Brain microvascular endothelial cell (primary cell): ENCODE measurements at regions not wholly inside any gene's neighbourhood (a gene's known extent, or its start where the extent isn't known, plus 50 kb on each side); places are given as distances from the start of the nearest gene placed in this dataset.
A peak's percentile ranks its signal among the peaks of the same experiment; 100 is the strongest.

ENCODE experiments used
- DNase-seq: peaks from one replicate; pipeline ENCODE4 v3.0.0-alpha.2; 2020
- H3K27ac ChIP-seq: fragments of 250-450 bp; sonication (Bioruptor Pico); 2 replicates; pipeline ENCODE4 v1.5.1; 2020; ENCODE audit warnings: mild to moderate bottlenecking, moderate library complexity
- H3K27me3 ChIP-seq: fragments of 250-450 bp; sonication (Bioruptor Pico); replicated peaks from 2 replicates; pipeline ENCODE4 v1.5.1; 2020; ENCODE audit warnings: mild to moderate bottlenecking
- H3K36me3 ChIP-seq: fragments of 250-450 bp; sonication (Bioruptor Pico); replicated peaks from 2 replicates; pipeline ENCODE4 v1.5.1; 2020; ENCODE audit warnings: mild to moderate bottlenecking
- H3K4me3 ChIP-seq: 2 replicates; pipeline ENCODE4 v1.5.1; 2011; ENCODE audit warnings: low read depth, mild to moderate bottlenecking, control low read depth, low read length, moderate library complexity
- in situ Hi-C: cut with HindIII; loops from 2 replicates; pipeline ENCODE4 v1.10.0; 2017; ENCODE audit warnings: low sequenced_read_pairs, low pct_ligation_motif_present
- TF ChIP-seq, protein P1 (sequence below): IDR thresholded peaks from 2 replicates; pipeline ENCODE4 v1.5.1; 2011; ENCODE audit warnings: low read depth, mild to moderate bottlenecking, moderate library complexity, low read length, control low read depth, inconsistent platforms; ENCODE audit errors: missing control alignments

DNA sequence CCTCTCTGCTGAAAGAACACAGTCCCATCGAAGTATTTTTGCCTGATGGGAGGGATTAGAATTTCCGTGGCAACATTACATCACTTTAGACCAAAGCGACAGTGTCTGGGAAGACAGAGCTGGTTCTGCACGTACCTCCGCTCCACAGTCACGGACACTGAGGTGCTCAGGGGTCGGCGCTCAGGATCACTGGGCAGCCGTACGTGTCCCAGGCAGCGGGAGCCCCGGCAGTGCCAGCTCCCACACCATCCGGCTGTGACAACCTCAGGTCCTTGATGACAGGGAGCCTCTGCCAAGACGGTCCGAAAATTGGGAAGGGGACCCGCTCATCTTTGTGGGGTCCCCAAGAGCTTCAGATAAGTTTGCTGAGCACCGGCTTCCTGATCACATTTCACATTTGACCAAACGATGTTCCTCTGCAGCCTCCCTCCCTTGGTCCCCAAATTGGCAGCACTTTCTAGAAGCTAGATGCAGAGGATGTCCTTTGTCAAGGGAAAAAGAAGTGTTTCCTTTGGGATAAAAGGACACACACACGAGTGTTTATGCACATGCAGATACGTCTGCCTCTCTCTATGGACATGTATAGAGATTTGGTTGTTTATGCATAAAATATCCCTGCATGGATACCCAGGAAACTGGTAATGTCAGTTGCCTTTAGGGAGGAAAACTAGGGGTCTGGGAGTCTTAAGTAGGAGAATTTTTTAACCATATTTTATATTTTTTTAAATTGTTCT is 61.6 kb upstream of the LINC01488 start:
- H3K27me3 ChIP-seq: no peaks in the 10 kb centered on the region
- DNase-seq: no peak
- peak overlapping the region; percentile 52 for H3K27ac ChIP-seq
- no peaks in the 10 kb centered on the region for H3K36me3 ChIP-seq
- TF ChIP-seq, protein P1, sequence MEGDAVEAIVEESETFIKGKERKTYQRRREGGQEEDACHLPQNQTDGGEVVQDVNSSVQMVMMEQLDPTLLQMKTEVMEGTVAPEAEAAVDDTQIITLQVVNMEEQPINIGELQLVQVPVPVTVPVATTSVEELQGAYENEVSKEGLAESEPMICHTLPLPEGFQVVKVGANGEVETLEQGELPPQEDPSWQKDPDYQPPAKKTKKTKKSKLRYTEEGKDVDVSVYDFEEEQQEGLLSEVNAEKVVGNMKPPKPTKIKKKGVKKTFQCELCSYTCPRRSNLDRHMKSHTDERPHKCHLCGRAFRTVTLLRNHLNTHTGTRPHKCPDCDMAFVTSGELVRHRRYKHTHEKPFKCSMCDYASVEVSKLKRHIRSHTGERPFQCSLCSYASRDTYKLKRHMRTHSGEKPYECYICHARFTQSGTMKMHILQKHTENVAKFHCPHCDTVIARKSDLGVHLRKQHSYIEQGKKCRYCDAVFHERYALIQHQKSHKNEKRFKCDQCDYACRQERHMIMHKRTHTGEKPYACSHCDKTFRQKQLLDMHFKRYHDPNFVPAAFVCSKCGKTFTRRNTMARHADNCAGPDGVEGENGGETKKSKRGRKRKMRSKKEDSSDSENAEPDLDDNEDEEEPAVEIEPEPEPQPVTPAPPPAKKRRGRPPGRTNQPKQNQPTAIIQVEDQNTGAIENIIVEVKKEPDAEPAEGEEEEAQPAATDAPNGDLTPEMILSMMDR: no peak
- H3K4me3 ChIP-seq: no peak overlapping the region
- in situ Hi-C loops: no loop called here

DNA sequence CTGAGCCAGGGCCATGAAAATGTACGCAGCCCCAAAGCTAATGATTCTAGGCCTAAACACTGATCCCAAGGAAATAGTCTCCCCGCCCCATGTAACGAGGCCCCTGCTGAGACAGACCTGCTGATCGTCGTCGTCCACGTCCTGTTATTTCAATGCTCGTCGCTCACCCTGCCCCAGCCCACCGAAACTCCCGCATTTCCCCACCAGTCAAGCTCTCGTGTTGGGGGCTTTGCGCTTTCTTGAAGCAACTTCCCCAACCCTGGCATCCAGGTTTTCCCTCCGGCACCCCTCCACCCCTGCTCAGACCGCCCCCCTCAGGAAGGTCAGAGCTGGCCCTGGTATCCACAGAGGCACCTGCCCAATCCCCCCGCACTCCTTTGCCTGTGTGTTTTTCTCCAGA is 58.8 kb upstream of the LINC01488 start:
- H3K27ac ChIP-seq: no peak overlapping the region
- in situ Hi-C loops: no loop called here
- TF ChIP-seq, protein P1: no peak
- no peak overlapping the region for H3K4me3 ChIP-seq
- DNase-seq: no peak
- no peaks in the 10 kb centered on the region for H3K27me3 ChIP-seq
- no peaks in the 10 kb centered on the region for H3K36me3 ChIP-seq

DNA sequence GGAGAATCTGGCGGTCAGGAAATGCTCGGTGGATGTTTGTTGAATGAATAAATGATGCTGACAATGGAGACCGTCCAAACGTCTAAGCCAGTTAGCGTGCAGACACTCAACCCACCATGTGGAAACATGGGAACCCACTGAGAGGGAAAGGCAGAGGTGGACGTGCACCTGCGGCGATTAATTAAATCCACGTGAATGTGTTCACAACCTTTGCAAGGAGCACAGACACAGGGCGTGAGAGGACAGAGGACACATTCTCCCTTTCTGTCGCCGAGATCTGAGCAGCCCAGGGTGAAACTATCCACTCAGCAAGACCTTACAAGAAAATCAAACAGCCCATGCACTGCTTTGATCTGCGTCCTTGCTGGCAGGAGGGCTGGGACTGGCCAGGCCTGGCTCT is 58.3 kb upstream of the LINC01488 start:
- H3K4me3 ChIP-seq: no peak overlapping the region

DNA sequence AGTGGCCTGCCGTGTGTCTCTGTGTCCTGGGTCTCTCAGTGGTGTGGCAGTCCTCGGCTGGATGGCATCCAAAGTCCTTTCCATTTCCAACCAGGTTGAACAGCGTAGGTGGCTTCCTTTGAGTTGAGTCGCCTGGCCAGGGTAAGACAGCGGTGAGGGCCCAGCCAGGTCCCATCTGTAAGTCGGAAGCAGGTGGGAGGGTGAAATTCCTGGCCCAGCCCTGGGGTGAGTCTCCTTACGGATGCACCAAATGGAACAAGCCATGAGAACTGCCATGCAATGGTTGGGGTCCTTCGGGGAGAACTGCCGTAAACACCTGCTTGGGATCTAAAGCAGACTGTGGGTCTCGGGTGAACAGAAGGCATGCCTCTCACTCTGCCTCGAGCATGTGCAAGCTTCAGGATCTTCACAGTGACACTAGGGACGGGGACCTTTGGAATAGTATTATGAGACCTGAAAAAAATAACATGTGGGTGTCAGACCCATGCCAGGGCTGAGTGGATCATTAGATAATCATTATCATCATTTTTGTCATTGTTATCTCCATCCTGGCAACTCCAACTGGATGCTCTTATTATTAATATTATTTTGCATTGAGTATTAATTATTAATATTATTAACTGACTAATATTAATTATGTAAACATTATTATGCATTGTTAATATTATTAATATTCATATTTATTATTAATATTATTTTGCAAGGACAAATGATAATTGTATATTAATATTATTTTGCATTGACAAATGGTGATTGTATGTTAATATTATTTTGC is 57.7 kb upstream of the LINC01488 start:
- no peaks in the 10 kb centered on the region for H3K27me3 ChIP-seq
- TF ChIP-seq, protein P1: no peak
- no peaks in the 10 kb centered on the region for H3K36me3 ChIP-seq
- no peak overlapping the region for H3K4me3 ChIP-seq
- in situ Hi-C loops: no loop called here
- no peak overlapping the region for H3K27ac ChIP-seq
- DNase-seq: no peak

More for the DNA sequence above, 58.3 kb upstream of the LINC01488 start:
- DNase-seq: no peak
- H3K27me3 ChIP-seq: no peaks in the 10 kb centered on the region
- TF ChIP-seq, protein P1: no peak
- H3K36me3 ChIP-seq: no peaks in the 10 kb centered on the region
- in situ Hi-C loops: no loop called here
- H3K27ac ChIP-seq: no peak overlapping the region

DNA sequence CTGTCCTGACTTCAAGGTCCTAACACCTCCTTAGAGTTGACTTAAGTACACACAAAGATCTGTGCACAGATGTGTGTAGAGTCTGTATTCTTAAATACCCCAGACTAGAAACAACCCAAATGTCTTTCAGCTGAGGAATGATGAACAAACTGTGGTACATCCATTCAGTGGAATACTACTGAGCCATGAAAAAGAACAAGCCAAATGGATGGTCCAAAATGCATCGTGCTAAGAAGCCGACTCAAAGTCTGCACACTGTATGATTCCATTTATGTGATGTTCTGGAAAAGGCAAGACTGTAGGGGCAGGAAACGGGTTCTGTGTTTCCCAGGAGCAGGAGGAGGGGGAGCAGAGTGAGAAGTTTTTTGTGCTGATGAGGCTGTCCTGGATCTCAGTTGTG is 56.7 kb upstream of the LINC01488 start:
- in situ Hi-C loops: no loop called here
- H3K27ac ChIP-seq: no peak overlapping the region
- H3K36me3 ChIP-seq: no peaks in the 10 kb centered on the region
- TF ChIP-seq, protein P1: no peak
- H3K27me3 ChIP-seq: no peaks in the 10 kb centered on the region
- DNase-seq: no peak
- H3K4me3 ChIP-seq: no peak overlapping the region

DNA sequence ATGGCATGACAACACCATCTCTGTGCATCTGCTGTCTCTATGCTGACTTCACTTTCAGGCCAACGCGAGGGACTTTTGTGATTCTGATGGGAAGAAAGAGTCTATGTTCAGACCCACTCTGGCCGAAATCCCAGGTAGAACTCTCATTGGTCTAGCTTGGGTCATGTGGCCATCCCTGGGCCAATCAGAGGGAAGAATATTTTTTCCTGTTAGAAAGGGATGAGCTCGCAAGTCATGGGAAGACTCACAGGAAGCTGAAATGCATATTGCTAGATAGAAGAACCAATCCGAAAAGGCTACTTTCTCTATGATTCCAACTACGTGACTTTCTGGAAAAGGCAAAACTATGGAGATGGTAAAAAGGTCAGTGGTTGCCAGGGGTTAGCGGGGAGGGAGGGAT is 56.0 kb upstream of the LINC01488 start:
- Histone ChIP-seq H3K4me3 (no peak overlapping the region), H3K36me3 (no peaks in the 10 kb centered on the region), H3K27ac (no peak overlapping the region), H3K27me3 (no peaks in the 10 kb centered on the region)
- TF ChIP-seq, protein P1: no peak
- no peak for DNase-seq
- in situ Hi-C loops: no loop called here
